HCT116 (cell line): ENCODE measurements at regions not wholly inside any gene's neighbourhood (a gene's known extent, or its start where the extent isn't known, plus 50 kb on each side); places are given as distances from the start of the nearest gene placed in this dataset.

Experiments used
- ATAC-seq: fragments of 200-7000 bp; cut with Tn5 transposase; 2 replicates; pipeline ENCODE4 v1.9.1; 2020; ENCODE audit warnings: mild to moderate bottlenecking, moderate library complexity
- BruUV-seq: library from RNA; stranded (reverse); fragments of 400-500 nt; replicated peaks from 2 replicates; lab custom pipeline; 2021; lab: Mats Ljungman, UMichigan
- CTCF ChIA-PET: fragments of 300-600 bp; sonication (Branson Sonifier 250); formaldehyde crosslinking; loops from one replicate; lab custom pipeline; 2021; ENCODE audit warnings: antibody characterized with exemption; lab: Charles Lee
- POLR2A ChIA-PET: fragments of 300-600, 350-600 bp; sonication (Branson Sonifier 250); formaldehyde crosslinking; loops from one replicate; lab custom pipeline; 2021; ENCODE audit warnings: antibody characterized with exemption; lab: Charles Lee
- RAD21 ChIA-PET, 2 experiments: fragments of 300-600 bp; sonication (Branson Sonifier 250); formaldehyde crosslinking; loops; one replicate each; lab custom pipeline; 2023; ENCODE audit warnings: low total read pairs in 2 of 2; ENCODE audit not compliant: uncharacterized antibody in 2 of 2, unreplicated experiment in 2 of 2, low non-redundant PET in 1 of 2; lab: Charles Lee
- DNase-seq: peaks from one replicate; pipeline ENCODE4 v3.0.0-alpha.2; 2010; ENCODE audit warnings: low read depth, low spot score
- H2AFZ ChIP-seq: fragments of 200-600 bp; shearing (Covaris generic), sonication (generic); 2 replicates; pipeline ENCODE4 v1.6.1; 2017; ENCODE audit warnings: low read depth, mixed run types, mixed read lengths, antibody characterized with exemption, low read length; ENCODE audit not compliant: poor library complexity, severe bottlenecking
- H3K27ac ChIP-seq: 2 replicates; pipeline ENCODE4 v1.5.1; 2012; ENCODE audit warnings: low read depth, low read length
- H3K27me3 ChIP-seq: fragments of 200-600 bp; sonication (generic); 2 replicates; pipeline ENCODE4 v1.6.1; 2016; ENCODE audit warnings: mixed run types, low read length, mixed read lengths; ENCODE audit not compliant: insufficient read depth
- H3K36me3 ChIP-seq, 2 experiments: fragments of 200-500 bp in 1 of 2; fragments of 200-600 bp in 1 of 2; sonication (Bioruptor generic) in 1 of 2; sonication (generic) in 1 of 2; 2 replicates each; pipeline versions ENCODE4 v1.5.1 to v1.6.1; 2014 to 2016; ENCODE audit warnings: low read length in 2 of 2, inconsistent platforms in 1 of 2, mixed read lengths in 1 of 2, mixed run types in 1 of 2; ENCODE audit not compliant: insufficient read depth in 2 of 2, control insufficient read depth in 1 of 2
- H3K4me1 ChIP-seq, 2 experiments: fragments of 200-600 bp in 1 of 2; sonication (generic) in 1 of 2; 2 replicates each; pipeline versions ENCODE4 v1.5.1 to v1.6.1; 2012 to 2017; ENCODE audit warnings: low read length in 2 of 2, inconsistent platforms in 1 of 2, mild to moderate bottlenecking in 1 of 2, mixed read lengths in 1 of 2, mixed run types in 1 of 2, moderate library complexity in 1 of 2; ENCODE audit not compliant: insufficient read depth in 2 of 2, control insufficient read depth in 1 of 2
- H3K4me2 ChIP-seq: fragments of 200-600 bp; sonication (generic); 2 replicates; pipeline ENCODE4 v1.6.1; 2017; ENCODE audit warnings: mixed run types, low read length, mixed read lengths
- H3K4me3 ChIP-seq, 2 experiments: fragments of 200-600 bp in 1 of 2; sonication (generic) in 1 of 2; replicated peaks in 1 of 2; 2 replicates each; pipeline ENCODE4 v1.5.1; 2011 to 2016; ENCODE audit warnings: low read length in 2 of 2, control low read depth in 1 of 2, low read depth in 1 of 2, mild to moderate bottlenecking in 1 of 2, mixed read lengths in 1 of 2, mixed run types in 1 of 2
- H3K79me2 ChIP-seq: fragments of 200-600 bp; sonication (generic); 2 replicates; pipeline ENCODE4 v1.6.1; 2017; ENCODE audit warnings: mild to moderate bottlenecking, mixed run types, low read length, moderate library complexity, mixed read lengths; ENCODE audit not compliant: insufficient read depth
- H3K9ac ChIP-seq: fragments of 200-600 bp; sonication (generic); 2 replicates; pipeline ENCODE4 v1.6.1; 2016; ENCODE audit warnings: low read length, mixed read lengths
- H3K9me2 ChIP-seq: fragments of 200-600 bp; sonication (generic), shearing (Covaris generic); 2 replicates; pipeline ENCODE4 v1.6.1; 2017; ENCODE audit warnings: mixed run types, mild to moderate bottlenecking, moderate library complexity; ENCODE audit not compliant: insufficient read depth
- H3K9me3 ChIP-seq, 2 experiments: fragments of 200-500 bp in 1 of 2; fragments of 200-600 bp in 1 of 2; sonication (Bioruptor generic) in 1 of 2; sonication (generic) in 1 of 2; 2 replicates each; pipeline ENCODE4 v1.6.1; 2014 to 2017; ENCODE audit warnings: low read length in 2 of 2, mixed read lengths in 2 of 2, inconsistent platforms in 1 of 2, low read depth in 1 of 2, mild to moderate bottlenecking in 1 of 2, mixed run types in 1 of 2, moderate library complexity in 1 of 2; ENCODE audit not compliant: control insufficient read depth in 1 of 2, insufficient read depth in 1 of 2
- H4K20me1 ChIP-seq: fragments of 200-600 bp; sonication (generic), shearing (Covaris generic); 2 replicates; pipeline ENCODE4 v1.6.1; 2017; ENCODE audit warnings: mixed run types, mild to moderate bottlenecking, moderate library complexity; ENCODE audit not compliant: insufficient read depth
- ATF3 ChIP-seq: IDR thresholded peaks from 2 replicates; pipeline ENCODE4 v1.6.1; 2012
- CBX3 ChIP-seq: IDR thresholded peaks from 2 replicates; pipeline ENCODE4 v1.6.1; 2012; ENCODE audit warnings: low read depth
- CEBPB ChIP-seq: IDR thresholded peaks from 2 replicates; pipeline ENCODE4 v1.6.1; 2012; ENCODE audit warnings: low read depth
- CTCF ChIP-seq, 3 experiments: fragments of 200-600 bp in 1 of 3; sonication (generic) in 1 of 3; IDR thresholded peaks in 2 of 3; conservative IDR thresholded peaks in 1 of 3; 2 replicates each; pipeline ENCODE4 v1.5.1; 2012 to 2017; ENCODE audit warnings: low read depth in 2 of 3, low read length in 2 of 3, antibody characterized with exemption in 1 of 3, borderline replicate concordance in 1 of 3, control low read depth in 1 of 3, mild to moderate bottlenecking in 1 of 3, mixed read lengths in 1 of 3, mixed run types in 1 of 3, moderate library complexity in 1 of 3; ENCODE audit not compliant: insufficient read depth in 1 of 3
- ELF1 ChIP-seq: IDR thresholded peaks from 2 replicates; pipeline ENCODE4 v1.6.1; 2012; ENCODE audit warnings: low read depth, borderline replicate concordance
- EZH2 ChIP-seq: fragments of 200-600 bp; sonication (generic); IDR thresholded peaks from 2 replicates; pipeline ENCODE4 v1.6.1; 2017; ENCODE audit warnings: antibody characterized with exemption, mixed run types
- EZH2phosphoT487 ChIP-seq: fragments of 200-600 bp; IDR thresholded peaks from 2 replicates; pipeline ENCODE4 v1.6.1; 2018; ENCODE audit warnings: antibody characterized with exemption, borderline replicate concordance
- JUND ChIP-seq: IDR thresholded peaks from 2 replicates; pipeline ENCODE4 v1.6.1; 2012
- POLR2A ChIP-seq: IDR thresholded peaks from 2 replicates; pipeline ENCODE4 v1.7.0; 2011; ENCODE audit warnings: borderline replicate concordance; ENCODE audit not compliant: insufficient read depth, insufficient read length; ENCODE audit errors: extremely low read depth
- POLR2AphosphoS5 ChIP-seq: IDR thresholded peaks from 2 replicates; pipeline ENCODE4 v1.6.1; 2011; ENCODE audit warnings: mild to moderate bottlenecking, low read depth, low read length, moderate library complexity
- RAD21 ChIP-seq: IDR thresholded peaks from 2 replicates; pipeline ENCODE4 v1.6.1; 2012; ENCODE audit warnings: low read depth, mild to moderate bottlenecking
- REST ChIP-seq: IDR thresholded peaks from 2 replicates; pipeline ENCODE4 v1.6.1; 2012; ENCODE audit warnings: low read depth
- SP1 ChIP-seq: IDR thresholded peaks from 2 replicates; pipeline ENCODE4 v1.6.1; 2012; ENCODE audit warnings: low read depth
- ZBTB33 ChIP-seq: IDR thresholded peaks from 2 replicates; pipeline ENCODE4 v1.6.1; 2011; ENCODE audit warnings: mild to moderate bottlenecking, low read length, moderate library complexity; ENCODE audit not compliant: insufficient replicate concordance; ENCODE audit errors: extremely low read depth
- intact Hi-C: fragments of 100-400 bp; cut with micrococcal nuclease; formaldehyde crosslinking; loops from 2 replicates; pipeline ENCODE4 v1.10.0; 2022

GRCh38 chr14:98015921-98016320 is 1218.7 kb downstream of the VRK1 start (continued):
- TF ChIP-seq ATF3 (no peak), ELF1 (no peak), REST (no peak), JUND (no peak), POLR2AphosphoS5 (no peak)
- TF ChIP-seq, all 23 proteins: peak for 0

- Histone ChIP-seq H4K20me1 (no peaks in the 10 kb centered on the region), H3K9ac (no peak overlapping the region), H3K4me2 (no peak overlapping the region), H3K27ac (no peak overlapping the region), H3K4me1 (no peaks in the 10 kb centered on the region), H3K4me3 (no peak overlapping the region), H3K9me3 (no peaks in the 10 kb centered on the region), H3K9me2 (no peaks in the 10 kb centered on the region), H3K36me3 (no peaks in the 10 kb centered on the region), H2AFZ (no peak overlapping the region), H3K27me3 (no peaks in the 10 kb centered on the region), H3K79me2 (no peaks in the 10 kb centered on the region)
- ChIA-PET RAD21 (no interaction called here), POLR2A (no interaction called here), CTCF (no interaction called here)
- intact Hi-C loops = no loop called here
- BruUV-seq = no TSS peak
- DNase-seq (no peak), ATAC-seq (no peak)
- TF ChIP-seq RAD21 = no peak
- TF ChIP-seq REST = no peak
- no peak for TF ChIP-seq EZH2phosphoT487
- no peak for TF ChIP-seq CBX3
- no peak for TF ChIP-seq SP1
- no peak for TF ChIP-seq POLR2A
- TF ChIP-seq ZBTB33 = no peak
- TF ChIP-seq CTCF (IDR thresholded peaks at IDR 0.05 in 2 of 3, conservative IDR thresholded peaks at IDR 0.05 in 1 of 3; ENCODE audit: borderline replicate concordance in 1 of 3, insufficient read depth in 1 of 3, low read depth in 2 of 3, low read length in 2 of 3) = no peak
- no peak for TF ChIP-seq EZH2
- TF ChIP-seq CEBPB = no peak
Observed at GRCh38 chr14:98018628-98019027, 1221.4 kb downstream of the VRK1 start.
